A549 (cell line): ENCODE measurements at regions not wholly inside any gene's neighbourhood (a gene's known extent, or its start where the extent isn't known, plus 50 kb on each side); places are given as distances from the start of the nearest gene placed in this dataset.

Source experiments
- ATAC-seq, 2 experiments: fragments of 200-7000 bp in 1 of 2; fragments of >200 bp in 1 of 2; cut with Nextera tagmentation in 1 of 2; cut with Tn5 transposase in 1 of 2; 3 replicates each; pipeline versions ENCODE4 v1.8.0 to v1.9.1; 2018 to 2020; ENCODE audit warnings: mild to moderate bottlenecking in 1 of 2, moderate library complexity in 1 of 2
- CTCF ChIA-PET: fragments of 300-600 bp; sonication (Branson Sonifier 250); formaldehyde crosslinking; extraction: SDS; loops from one replicate; lab custom pipeline; 2021; ENCODE audit warnings: antibody characterized with exemption, inconsistent platforms; lab: Yijun Ruan, JAX
- POLR2A ChIA-PET: fragments of 350-600 bp; formaldehyde crosslinking; extraction: SDS; loops from one replicate; lab custom pipeline; 2021; ENCODE audit warnings: antibody characterized with exemption, inconsistent platforms; lab: Yijun Ruan, JAX
- DNase-seq, 2 experiments: peaks; one replicate each; pipeline versions ENCODE4 v3.0.0 to v3.0.0-alpha.2; 2011 to 2016; ENCODE audit warnings: low read depth in 1 of 2, low spot score in 1 of 2
- FAIRE-seq: peaks from 2 replicates; lab custom pipeline; 2011; peaks lifted over from hg19 to GRCh38; lab: Jason Lieb, UNC
- H3K27ac ChIP-seq, 2 experiments: fragments of >200 bp; sonication (Bioruptor Twin); formaldehyde crosslinking; 3 replicates each; pipeline ENCODE4 v1.5.1; 2016 to 2017
- H3K4me1 ChIP-seq: fragments of >200 bp; sonication (Bioruptor Twin); formaldehyde crosslinking; 3 replicates; pipeline ENCODE4 v1.6.1; 2016
- H3K4me2 ChIP-seq: fragments of >200 bp; sonication (Bioruptor Twin); formaldehyde crosslinking; 3 replicates; pipeline ENCODE4 v1.6.1; 2016
- H3K4me3 ChIP-seq: fragments of >200 bp; sonication (Bioruptor Twin); formaldehyde crosslinking; 3 replicates; pipeline ENCODE4 v1.5.1; 2016
- H3K9me3 ChIP-seq: fragments of >200 bp; sonication (Bioruptor Twin); formaldehyde crosslinking; 3 replicates; pipeline ENCODE4 v1.6.1; 2016
- BHLHE40 ChIP-seq: IDR thresholded peaks from 2 replicates; pipeline ENCODE4 v1.6.1; 2012; ENCODE audit warnings: low read depth, low read length, inconsistent platforms
- CTCF ChIP-seq: fragments of >200 bp; sonication (Bioruptor Twin); formaldehyde crosslinking; IDR thresholded peaks from 3 replicates; pipeline ENCODE4 v1.5.1; 2016
- EHF ChIP-seq: fragments of 250-450 bp; sonication (Bioruptor Pico); IDR thresholded peaks from 2 replicates; pipeline ENCODE4 v1.5.0; 2020; ENCODE audit warnings: mild to moderate bottlenecking
- EHMT2 ChIP-seq: fragments of 200-600 bp; sonication (generic); IDR thresholded peaks from 2 replicates; pipeline ENCODE4 v1.6.1; 2016; ENCODE audit warnings: antibody characterized with exemption, low read depth, mild to moderate bottlenecking, moderate library complexity
- FOSB ChIP-seq: fragments of 250-450 bp; sonication (Bioruptor Pico); IDR thresholded peaks from 2 replicates; pipeline ENCODE4 v1.5.0; 2020; ENCODE audit warnings: mild to moderate bottlenecking, moderate library complexity
- GATA3 ChIP-seq: IDR thresholded peaks from 2 replicates; pipeline ENCODE4 v1.6.1; 2012; ENCODE audit warnings: borderline replicate concordance
- HDAC2 ChIP-seq: fragments of 200-600 bp; sonication (generic); IDR thresholded peaks from 2 replicates; pipeline ENCODE4 v1.6.1; 2016
- HES2 ChIP-seq: fragments of >200 bp; sonication (Bioruptor Twin); formaldehyde crosslinking; IDR thresholded peaks from 2 replicates; pipeline ENCODE4 v1.6.1; 2016
- HOXA7 ChIP-seq: fragments of 250-450 bp; sonication (Bioruptor Pico); IDR thresholded peaks from 2 replicates; pipeline ENCODE4 v1.5.0; 2020; ENCODE audit warnings: mild to moderate bottlenecking, moderate library complexity
- HOXB5 ChIP-seq: fragments of 250-450 bp; sonication (Bioruptor Pico); IDR thresholded peaks from 2 replicates; pipeline ENCODE4 v1.5.0; 2020; ENCODE audit warnings: mild to moderate bottlenecking, moderate library complexity
- JUN ChIP-seq, 2 experiments: fragments of >200 bp; sonication (Bioruptor Twin); formaldehyde crosslinking; IDR thresholded peaks; 2 replicates in 1 of 2; 3 replicates in 1 of 2; pipeline ENCODE4 v1.6.1; 2016 to 2017
- MAX ChIP-seq: IDR thresholded peaks from 2 replicates; pipeline ENCODE4 v1.6.1; 2012
- NFE2L2 ChIP-seq: fragments of 150-350 bp; conservative IDR thresholded peaks from 2 replicates; pipeline ENCODE4 v1.6.1; 2014; ENCODE audit warnings: low read length
- NPAS2 ChIP-seq: fragments of 250-450 bp; sonication (Bioruptor Pico); IDR thresholded peaks from 2 replicates; pipeline ENCODE4 v1.8.0; 2022; ENCODE audit warnings: mild to moderate bottlenecking, moderate library complexity, borderline replicate concordance
- NR3C1 ChIP-seq: fragments of >200 bp; sonication (Bioruptor Twin); formaldehyde crosslinking; IDR thresholded peaks from 3 replicates; pipeline ENCODE4 v1.6.1; 2017
- PBX3 ChIP-seq: IDR thresholded peaks from 2 replicates; pipeline ENCODE4 v1.6.1; 2012
- PHF8 ChIP-seq: fragments of 200-600 bp; sonication (generic); IDR thresholded peaks from 2 replicates; pipeline ENCODE4 v1.6.1; 2016; ENCODE audit warnings: low read depth, mild to moderate bottlenecking, antibody characterized with exemption, moderate library complexity, borderline replicate concordance
- POLR2AphosphoS2 ChIP-seq: conservative IDR thresholded peaks from 2 replicates; pipeline ENCODE4 v1.6.1; 2012; ENCODE audit warnings: low read length, improper control_type of control experiment, inconsistent platforms
- RAD21 ChIP-seq, 2 experiments: fragments of >200 bp in 1 of 2; sonication (Bioruptor Twin) in 1 of 2; formaldehyde crosslinking in 1 of 2; IDR thresholded peaks in 1 of 2; conservative IDR thresholded peaks in 1 of 2; 2 replicates in 1 of 2; 3 replicates in 1 of 2; pipeline ENCODE4 v1.6.1; 2012 to 2018; ENCODE audit warnings: inconsistent platforms in 1 of 2
- TFCP2L1 ChIP-seq: fragments of 250-450 bp; sonication (Bioruptor Pico); IDR thresholded peaks from 2 replicates; pipeline ENCODE4 v1.5.0; 2021; ENCODE audit warnings: mild to moderate bottlenecking
- TP53 ChIP-seq: fragments of 250-450 bp; sonication (Bioruptor Pico); IDR thresholded peaks from 2 replicates; pipeline ENCODE4 v1.5.0; 2021; ENCODE audit warnings: mild to moderate bottlenecking, moderate library complexity
- WGBS: methylation state at CpG from one replicate; pipeline ENCODE4 v1.1.6; 2017; ENCODE audit errors: missing lambda C conversion rate; 5-methylcytosine and 5-hydroxymethylcytosine counted together

- POLR2A ChIA-PET, result no interaction called here
- no peak overlapping the region for H3K27ac ChIP-seq
- no peaks in the 10 kb centered on the region for H3K4me1 ChIP-seq
- FAIRE-seq (no peak), DNase-seq (no peak), ATAC-seq (no peak)
- H3K4me3 ChIP-seq, result no peak overlapping the region
- no peak overlapping the region for H3K4me2 ChIP-seq
- WGBS, result 46% methylated on average over 10 of the region's 10 CpGs
- TF ChIP-seq HOXA7 (no peak), GATA3 (no peak), HDAC2 (no peak), NR3C1 (no peak)
- TF ChIP-seq, all 56 proteins: peak for 0
- no peaks in the 10 kb centered on the region for H3K9me3 ChIP-seq
- CTCF ChIA-PET, result no interaction called here
These were observed 130.6 kb upstream of the ZSWIM2 start for GRCh38 chr2:186979439-186980116.

- Histone ChIP-seq H3K4me1 (no peaks in the 10 kb centered on the region), H3K9me3 (no peaks in the 10 kb centered on the region), H3K27ac (no peak overlapping the region), H3K4me2 (no peak overlapping the region), H3K4me3 (no peak overlapping the region)
- FAIRE-seq, result no peak
- DNase-seq, result no peak
- WGBS, result 69% methylated on average over 3 of the region's 3 CpGs
- ATAC-seq, result no peak
- CTCF ChIA-PET, result no interaction called here
- POLR2A ChIA-PET, result no interaction called here
- no peak for TF ChIP-seq JUN (IDR thresholded peaks at IDR 0.05)
- no peak for TF ChIP-seq TP53 (CRISPR knock-in tag)
- no peak for TF ChIP-seq HOXB5 (CRISPR knock-in tag)
- no peak for TF ChIP-seq CTCF
These were observed 128.6 kb upstream of the ZSWIM2 start for GRCh38 chr2:186977433-186978045.

- no peak for TF ChIP-seq BHLHE40
- H3K9me3 ChIP-seq, result no peaks in the 10 kb centered on the region
- ChIA-PET POLR2A (no interaction called here), CTCF (no interaction called here)
- no peak overlapping the region for H3K4me3 ChIP-seq
- DNase-seq, result no peak
- no peak overlapping the region for H3K27ac ChIP-seq
- H3K4me1 ChIP-seq, result no peaks in the 10 kb centered on the region
- ATAC-seq, result no peak
- no peak for FAIRE-seq
- WGBS, result 59% methylated on average over 5 of the region's 5 CpGs
- no peak overlapping the region for H3K4me2 ChIP-seq
These were observed 127.4 kb upstream of the ZSWIM2 start for GRCh38 chr2:186976329-186976728.

GRCh38 chr2:186972281-186972970 lies 123.5 kb upstream of the ZSWIM2 start:
- H3K4me2 ChIP-seq, result no peak overlapping the region
- H3K9me3 ChIP-seq, result no peaks in the 10 kb centered on the region
- no peak overlapping the region for H3K4me3 ChIP-seq
- DNase-seq (no peak), FAIRE-seq (no peak), ATAC-seq (no peak)
- H3K4me1 ChIP-seq, result no peaks in the 10 kb centered on the region
- WGBS, result 49% methylated on average over 7 of the region's 7 CpGs
- ChIA-PET CTCF (no interaction called here), POLR2A (no interaction called here)
- TF ChIP-seq PHF8 (no peak), NPAS2 (no peak), HOXB5 (CRISPR knock-in tag) (no peak)
- H3K27ac ChIP-seq, result no peak overlapping the region

GRCh38 chr2:186968277-186968676 lies 119.3 kb upstream of the ZSWIM2 start:
- Histone ChIP-seq H3K4me2 (no peak overlapping the region), H3K27ac (no peak overlapping the region), H3K4me1 (no peaks in the 10 kb centered on the region), H3K9me3 (no peaks in the 10 kb centered on the region), H3K4me3 (no peak overlapping the region)
- WGBS, result 49% methylated on average over 4 of the region's 4 CpGs
- ATAC-seq (no peak), FAIRE-seq (no peak), DNase-seq (no peak)
- ChIA-PET CTCF (interaction anchor here (1.3 kb wide), 1 partner anchor 10 kb away, joined by 3 read pairs; no protein-coding TSS in a partner anchor), POLR2A (no interaction called here)
- TF ChIP-seq BHLHE40 (no peak), TFCP2L1 (CRISPR knock-in tag) (no peak), EHMT2 (no peak), EHF (CRISPR knock-in tag) (no peak), FOSB (CRISPR knock-in tag) (no peak), MAX (no peak), GATA3 (no peak), HDAC2 (no peak), POLR2AphosphoS2 (no peak), HES2 (no peak), PBX3 (no peak), RAD21 (conservative IDR thresholded peaks at IDR 0.05 in 1 of 2, IDR thresholded peaks at IDR 0.05 in 1 of 2) (no peak), NPAS2 (no peak), NFE2L2 (no peak)
